ENCODE measurements at regions not wholly inside any gene's neighbourhood (a gene's known extent, or its start where the extent isn't known, plus 50 kb on each side); places are given as distances from the start of the nearest gene placed in this dataset.
"Not testable (repeated sequence)": the region's sequence is repeated elsewhere in the genome, so short reads cannot be mapped to it uniquely, and the experiment has no call there.

DNA sequence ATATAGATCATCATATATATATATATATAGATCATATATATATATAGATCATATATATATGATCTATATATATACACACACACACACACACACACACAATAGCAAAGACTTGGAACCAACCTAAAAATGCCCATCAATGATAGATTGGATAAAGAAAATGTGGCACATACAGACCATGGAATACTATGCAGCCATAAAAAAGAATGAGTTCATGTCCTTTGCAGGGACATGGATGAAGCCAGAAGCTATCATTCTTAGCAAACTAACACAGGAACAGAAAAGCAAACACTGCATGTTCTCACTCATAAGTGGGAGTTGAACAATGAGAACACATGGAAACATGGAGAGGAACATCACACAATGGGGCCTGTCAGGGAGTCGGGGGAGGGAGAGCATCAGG lies 285.6 kb upstream of the FN1 start:
- H3K9me3 Mint-ChIP-seq; H3K4me3 Mint-ChIP-seq; H3K27me3 Mint-ChIP-seq; H3K4me1 Mint-ChIP-seq; H3K27ac Mint-ChIP-seq; H3K36me3 Mint-ChIP-seq (ENCODE audit: low read depth); DNase-seq; intact Hi-C loops (cut with micrococcal nuclease): not testable (repeated sequence)

DNA sequence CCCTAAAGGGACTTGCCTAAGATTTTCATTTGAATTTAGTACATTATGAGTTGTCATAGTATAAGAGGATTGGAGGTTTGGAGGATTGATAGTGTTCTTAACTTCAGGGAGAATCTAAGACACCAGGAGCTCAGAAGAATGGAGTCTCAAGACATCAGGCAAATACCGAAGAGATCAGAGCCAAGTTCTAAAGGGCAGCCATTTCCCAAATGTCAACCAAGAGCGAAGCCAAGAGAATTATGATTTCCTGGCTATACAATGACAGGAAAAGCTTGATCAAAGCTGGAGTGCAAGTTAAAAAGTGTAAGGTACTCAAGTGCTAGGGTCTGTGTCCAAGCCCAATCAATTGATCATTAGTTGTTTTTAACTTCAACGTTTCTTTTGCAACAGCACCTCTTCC lies 283.0 kb upstream of the FN1 start:
- intact Hi-C loops (cut with micrococcal nuclease) = no loop called here
- Mint-ChIP-seq H3K27ac (no peak overlapping the region), H3K4me1 (no peaks in the 10 kb centered on the region), H3K4me3 (no peak overlapping the region), H3K9me3 (peaks cover 4% of the 10 kb centered on the region), H3K36me3 (ENCODE audit: low read depth) (no peaks in the 10 kb centered on the region), H3K27me3 (no peaks in the 10 kb centered on the region)
- no peak for DNase-seq

DNA sequence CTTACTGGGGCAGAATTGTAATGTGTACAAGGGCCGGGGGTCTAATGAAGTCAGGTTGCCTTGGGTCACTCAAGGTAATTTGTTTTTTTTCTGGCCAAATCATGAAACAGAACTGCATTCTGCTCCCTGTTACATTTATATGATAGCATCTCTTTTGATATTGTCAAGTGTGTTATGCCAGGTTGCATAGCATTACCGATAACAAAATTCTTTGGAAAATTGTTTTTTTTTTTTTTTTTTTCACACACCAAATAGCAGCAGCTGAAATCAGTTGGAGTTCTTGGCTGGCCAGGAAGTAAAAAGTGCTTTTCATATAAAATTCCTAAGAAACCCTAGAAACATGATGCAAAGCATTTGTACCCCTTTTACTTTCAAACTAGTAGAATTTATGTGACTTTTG lies 282.6 kb upstream of the FN1 start:
- Mint-ChIP-seq H3K9me3 (peaks cover 4% of the 10 kb centered on the region), H3K4me3 (no peak overlapping the region), H3K27ac (no peak overlapping the region), H3K27me3 (no peaks in the 10 kb centered on the region), H3K36me3 (ENCODE audit: low read depth) (no peaks in the 10 kb centered on the region), H3K4me1 (no peaks in the 10 kb centered on the region)
- intact Hi-C loops (cut with micrococcal nuclease) = no loop called here
- DNase-seq = no peak

DNA sequence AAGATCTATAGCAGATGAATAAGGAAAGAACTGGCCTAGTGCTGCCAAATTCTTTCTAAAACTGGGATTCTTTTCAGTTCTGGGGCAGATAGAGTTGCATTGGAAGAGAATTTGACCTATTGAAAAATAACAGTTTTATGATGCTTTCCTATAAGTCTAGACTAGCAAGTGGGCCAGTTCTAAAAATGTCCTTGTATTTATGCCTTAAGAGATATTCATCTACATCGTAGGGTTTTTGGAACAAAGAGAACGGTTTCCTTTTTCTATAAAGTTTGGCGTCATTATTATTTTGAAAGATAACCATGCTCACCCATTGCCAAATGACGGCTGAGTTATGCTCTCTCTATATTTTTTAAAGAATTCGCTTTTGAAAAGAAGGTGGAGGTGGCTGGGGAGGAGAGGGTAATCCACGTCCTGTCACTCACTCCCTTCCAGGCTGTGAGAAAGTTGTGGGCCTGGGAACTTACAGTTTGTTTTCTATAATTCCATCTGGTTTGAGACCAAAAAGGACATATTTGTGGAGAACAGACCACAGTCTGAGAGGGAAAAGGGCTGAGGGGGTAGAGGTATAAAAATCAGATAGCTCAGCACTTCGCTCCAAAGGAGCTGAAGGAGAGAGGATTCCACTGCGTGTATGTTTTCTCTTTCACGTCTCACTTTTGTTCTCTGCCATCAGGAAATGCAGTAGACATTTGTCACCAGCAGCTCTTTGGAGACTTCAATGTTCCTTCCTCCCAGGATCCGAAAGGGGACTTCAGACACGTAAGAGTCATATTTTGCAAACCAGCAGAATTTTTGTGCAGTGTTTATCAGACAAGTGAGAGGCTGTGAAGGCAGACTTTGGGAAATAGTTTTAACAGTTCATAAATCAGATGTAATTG lies 281.9 kb upstream of the FN1 start:
- no peaks in the 10 kb centered on the region for H3K4me1 Mint-ChIP-seq
- H3K27ac Mint-ChIP-seq = no peak overlapping the region
- peaks cover 4% of the 10 kb centered on the region for H3K9me3 Mint-ChIP-seq
- DNase-seq = no peak
- no peaks in the 10 kb centered on the region for H3K27me3 Mint-ChIP-seq
- intact Hi-C loops (cut with micrococcal nuclease) = no loop called here
- H3K36me3 Mint-ChIP-seq (ENCODE audit: low read depth) = no peaks in the 10 kb centered on the region
- H3K4me3 Mint-ChIP-seq = no peak overlapping the region

DNA sequence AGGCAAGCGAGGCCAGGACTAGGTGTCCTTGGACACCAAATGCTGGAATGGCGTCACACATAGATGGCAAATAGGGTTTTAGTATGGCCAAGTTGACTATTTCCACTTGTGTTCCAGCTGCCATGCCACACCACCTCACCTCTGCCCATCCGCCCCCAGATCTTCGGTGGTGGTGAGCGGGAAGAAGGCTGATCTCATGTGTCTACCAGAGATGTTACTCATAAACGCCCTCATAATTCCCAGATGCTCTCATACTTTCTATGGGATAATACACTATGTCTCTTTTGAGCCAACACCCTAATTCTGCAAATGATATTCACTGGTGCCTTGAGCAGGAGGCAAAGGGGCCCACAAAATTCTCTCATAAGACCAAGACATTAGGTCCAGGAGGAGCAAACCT lies 281.1 kb upstream of the FN1 start:
- Mint-ChIP-seq H3K27ac (no peak overlapping the region), H3K4me1 (no peaks in the 10 kb centered on the region), H3K36me3 (ENCODE audit: low read depth) (no peaks in the 10 kb centered on the region), H3K9me3 (peaks cover 4% of the 10 kb centered on the region), H3K27me3 (peaks cover 3% of the 10 kb centered on the region), H3K4me3 (no peak overlapping the region)
- intact Hi-C loops (cut with micrococcal nuclease) = no loop called here
- DNase-seq = no peak

DNA sequence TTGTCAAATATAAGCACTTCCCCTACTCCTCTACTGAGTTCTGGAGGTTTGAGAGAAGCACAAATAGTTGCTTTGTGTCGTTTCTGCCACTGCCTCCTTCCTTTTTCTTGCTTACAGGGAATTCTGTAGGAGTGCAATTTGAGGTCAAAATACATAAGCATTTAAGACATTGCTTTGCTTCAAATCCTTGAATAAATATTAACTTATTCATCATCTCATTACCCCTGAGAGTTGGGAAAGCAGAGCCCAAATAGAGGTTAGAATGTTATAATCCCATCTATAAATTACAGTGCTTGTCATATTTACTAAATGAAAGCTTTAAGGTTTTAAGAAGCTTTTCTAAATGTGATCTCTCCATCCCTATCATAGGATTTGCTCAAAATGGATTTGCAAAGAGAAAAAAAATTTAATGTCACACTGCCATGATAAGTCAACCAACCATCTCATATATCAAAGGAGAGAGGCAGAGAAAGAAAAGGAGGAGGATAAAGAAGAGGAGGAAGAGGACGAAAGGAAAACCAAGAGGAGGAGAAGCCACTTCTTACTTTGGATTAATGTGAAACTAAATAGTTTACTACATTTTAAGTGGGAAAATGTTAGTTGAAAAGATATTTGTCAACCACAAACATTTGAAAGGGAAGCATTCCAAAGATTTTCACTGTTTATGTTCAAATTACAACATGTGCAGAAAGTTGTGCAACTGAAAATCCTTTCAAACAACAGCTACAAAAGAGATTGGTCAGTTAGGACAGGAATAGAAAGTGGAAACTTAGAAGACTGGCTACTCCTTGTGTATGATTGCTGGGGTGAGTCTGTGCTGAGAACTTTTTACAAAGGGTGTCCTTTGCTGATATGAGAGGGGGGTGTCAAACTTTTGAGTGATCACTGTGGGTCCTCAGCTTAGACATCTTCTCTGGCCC lies 277.3 kb upstream of the FN1 start:
- no peak overlapping the region for H3K4me3 Mint-ChIP-seq
- no peaks in the 10 kb centered on the region for H3K4me1 Mint-ChIP-seq
- peaks cover 3% of the 10 kb centered on the region for H3K27me3 Mint-ChIP-seq
- intact Hi-C loops (cut with micrococcal nuclease) = no loop called here
- no peak for DNase-seq
- H3K36me3 Mint-ChIP-seq (ENCODE audit: low read depth) = no peaks in the 10 kb centered on the region
- H3K27ac Mint-ChIP-seq = no peak overlapping the region
- H3K9me3 Mint-ChIP-seq = no peaks in the 10 kb centered on the region

DNA sequence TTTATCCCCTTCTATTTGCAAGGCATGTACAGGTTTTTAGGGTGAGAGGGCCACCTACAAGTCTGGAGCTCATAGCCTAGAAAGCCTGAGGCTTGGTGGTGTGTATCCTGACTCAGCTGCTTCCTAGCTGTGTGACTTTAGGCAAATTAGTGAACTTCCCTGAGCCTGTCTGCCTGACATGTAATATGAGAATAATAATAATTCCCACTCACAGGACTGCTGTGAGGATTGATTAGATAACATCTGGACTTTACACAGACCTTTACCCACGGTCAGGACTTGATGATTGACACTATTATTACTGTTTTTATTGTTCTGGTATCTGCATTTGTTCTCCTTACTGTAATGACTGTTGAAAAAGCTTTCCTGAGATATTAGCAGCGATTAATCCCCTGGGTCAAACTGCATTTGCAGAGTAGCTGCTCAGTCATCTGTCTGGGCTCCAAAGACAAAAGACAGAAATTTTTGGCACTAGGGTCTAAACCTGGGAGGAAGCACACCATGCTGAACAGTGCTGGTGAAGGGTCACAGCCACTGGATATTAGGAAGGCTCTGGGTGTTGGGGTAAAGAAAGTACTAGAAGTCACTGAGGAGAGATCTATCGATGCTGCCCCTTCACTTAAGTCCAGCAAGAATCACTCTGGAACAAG lies 276.5 kb upstream of the FN1 start:
- H3K9me3 Mint-ChIP-seq = no peaks in the 10 kb centered on the region
- H3K27ac Mint-ChIP-seq = no peak overlapping the region
- no peak for DNase-seq
- H3K27me3 Mint-ChIP-seq = peaks cover 3% of the 10 kb centered on the region
- H3K36me3 Mint-ChIP-seq (ENCODE audit: low read depth) = no peaks in the 10 kb centered on the region
- intact Hi-C loops (cut with micrococcal nuclease) = no loop called here
- no peak overlapping the region for H3K4me3 Mint-ChIP-seq
- H3K4me1 Mint-ChIP-seq = no peaks in the 10 kb centered on the region

DNA sequence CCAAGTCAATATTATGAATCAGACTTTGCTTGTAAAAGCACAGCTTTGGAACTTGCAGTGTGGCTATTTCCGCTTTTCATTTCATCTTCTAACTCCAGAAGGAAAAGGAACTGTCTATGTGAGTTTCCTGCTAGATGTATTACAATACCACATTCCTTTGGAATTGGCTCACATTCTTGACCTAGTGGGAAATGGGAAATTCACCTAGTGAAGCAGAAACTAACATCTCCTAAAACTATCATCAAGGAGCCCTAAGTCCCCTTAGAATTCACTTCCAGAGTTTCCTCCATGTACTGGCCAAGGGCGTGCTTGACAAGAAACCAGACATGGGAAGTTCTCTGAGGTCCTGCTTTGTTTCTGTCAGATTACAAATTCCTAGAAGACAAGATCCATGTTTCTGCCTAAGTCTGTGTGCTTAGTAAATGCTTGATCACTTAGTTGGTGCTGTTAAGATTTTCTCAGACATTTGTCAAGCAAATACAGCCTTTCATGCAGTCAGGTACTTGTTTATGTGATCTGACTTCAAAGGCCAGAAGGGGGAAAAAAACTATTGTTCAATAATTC lies 275.7 kb upstream of the FN1 start:
- Mint-ChIP-seq H3K27me3 (peaks cover 3% of the 10 kb centered on the region), H3K4me1 (no peaks in the 10 kb centered on the region), H3K9me3 (no peaks in the 10 kb centered on the region), H3K4me3 (no peak overlapping the region), H3K27ac (no peak overlapping the region), H3K36me3 (ENCODE audit: low read depth) (no peaks in the 10 kb centered on the region)
- no peak for DNase-seq
- intact Hi-C loops (cut with micrococcal nuclease) = no loop called here

DNA sequence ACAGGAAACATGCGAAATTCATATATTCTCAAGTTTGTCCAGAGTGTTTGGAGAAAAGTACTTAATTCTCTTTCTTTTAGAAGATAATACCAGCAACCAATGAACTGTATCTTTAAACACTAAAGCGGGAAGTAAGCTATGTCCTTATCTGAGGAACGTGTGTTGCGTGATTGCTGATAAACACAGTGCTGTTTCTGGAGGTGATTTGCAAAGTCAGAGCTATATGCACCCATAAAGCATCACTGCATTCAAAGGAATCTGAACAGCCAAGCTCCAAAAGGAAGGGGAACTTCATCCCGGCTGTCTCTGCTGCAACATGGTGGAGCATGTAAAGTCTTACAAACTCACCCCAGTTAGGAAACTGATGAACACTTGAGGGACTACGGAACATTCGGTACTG lies 271.7 kb upstream of the FN1 start:
- DNase-seq = no peak
- Mint-ChIP-seq H3K4me1 (no peaks in the 10 kb centered on the region), H3K4me3 (no peak overlapping the region), H3K36me3 (ENCODE audit: low read depth) (no peaks in the 10 kb centered on the region), H3K27ac (no peak overlapping the region), H3K9me3 (no peaks in the 10 kb centered on the region), H3K27me3 (peaks cover 3% of the 10 kb centered on the region)
- intact Hi-C loops (cut with micrococcal nuclease) = no loop called here

DNA sequence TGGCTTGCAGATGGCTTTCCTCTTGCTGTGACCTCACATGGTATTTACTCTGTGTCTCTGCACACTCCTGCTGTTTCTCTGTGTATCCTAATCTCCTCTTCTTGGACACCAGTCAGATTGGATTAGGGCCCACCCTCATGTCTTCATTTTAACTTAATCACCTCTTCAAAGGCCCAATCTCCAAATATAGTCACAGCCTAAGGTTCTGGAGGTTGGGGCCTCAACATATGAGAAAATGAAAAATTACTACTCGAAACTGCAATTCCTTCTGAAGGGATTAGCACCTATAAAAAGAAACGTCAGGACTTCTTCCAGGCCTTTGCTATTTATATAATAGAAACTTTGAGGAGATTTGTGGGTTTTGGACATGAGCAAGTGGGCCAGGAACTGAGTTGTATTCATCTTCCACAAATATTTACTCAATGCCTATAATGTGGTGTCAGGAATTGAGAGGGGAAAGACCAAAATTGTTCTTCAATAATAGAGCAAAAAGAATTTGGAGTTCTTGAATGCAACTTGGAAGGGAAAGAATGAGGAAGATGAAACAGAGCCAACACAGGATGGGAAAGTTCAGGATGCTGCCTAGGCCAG lies 270.0 kb upstream of the FN1 start:
- Mint-ChIP-seq H3K4me1 (no peaks in the 10 kb centered on the region), H3K27ac (no peak overlapping the region), H3K4me3 (no peak overlapping the region), H3K36me3 (ENCODE audit: low read depth) (no peaks in the 10 kb centered on the region), H3K9me3 (no peaks in the 10 kb centered on the region), H3K27me3 (no peaks in the 10 kb centered on the region)
- intact Hi-C loops (cut with micrococcal nuclease) = no loop called here
- DNase-seq = no peak

DNA sequence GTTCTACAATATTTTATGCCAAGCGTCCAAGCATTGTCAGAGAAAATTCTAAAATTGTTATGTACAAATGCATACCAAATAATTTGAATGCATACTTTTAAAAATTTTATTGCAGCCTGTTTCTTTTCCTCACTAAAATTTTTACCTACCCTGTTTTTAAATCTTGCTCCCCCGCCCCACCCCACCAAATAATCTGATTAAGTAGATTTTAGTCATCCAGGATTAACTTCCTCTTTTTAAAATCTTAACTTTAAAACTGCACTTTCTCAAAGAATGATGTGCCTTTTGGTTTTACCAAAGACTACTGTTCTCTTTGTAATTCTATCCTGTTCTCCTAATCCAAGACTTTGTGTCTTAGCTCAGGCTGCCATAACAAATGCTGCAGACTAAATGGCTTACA lies 269.4 kb upstream of the FN1 start:
- no peak overlapping the region for H3K4me3 Mint-ChIP-seq
- H3K4me1 Mint-ChIP-seq = no peaks in the 10 kb centered on the region
- no peaks in the 10 kb centered on the region for H3K9me3 Mint-ChIP-seq
- intact Hi-C loops (cut with micrococcal nuclease) = no loop called here
- no peak overlapping the region for H3K27ac Mint-ChIP-seq
- no peaks in the 10 kb centered on the region for H3K36me3 Mint-ChIP-seq (ENCODE audit: low read depth)
- H3K27me3 Mint-ChIP-seq = no peaks in the 10 kb centered on the region
- no peak for DNase-seq

DNA sequence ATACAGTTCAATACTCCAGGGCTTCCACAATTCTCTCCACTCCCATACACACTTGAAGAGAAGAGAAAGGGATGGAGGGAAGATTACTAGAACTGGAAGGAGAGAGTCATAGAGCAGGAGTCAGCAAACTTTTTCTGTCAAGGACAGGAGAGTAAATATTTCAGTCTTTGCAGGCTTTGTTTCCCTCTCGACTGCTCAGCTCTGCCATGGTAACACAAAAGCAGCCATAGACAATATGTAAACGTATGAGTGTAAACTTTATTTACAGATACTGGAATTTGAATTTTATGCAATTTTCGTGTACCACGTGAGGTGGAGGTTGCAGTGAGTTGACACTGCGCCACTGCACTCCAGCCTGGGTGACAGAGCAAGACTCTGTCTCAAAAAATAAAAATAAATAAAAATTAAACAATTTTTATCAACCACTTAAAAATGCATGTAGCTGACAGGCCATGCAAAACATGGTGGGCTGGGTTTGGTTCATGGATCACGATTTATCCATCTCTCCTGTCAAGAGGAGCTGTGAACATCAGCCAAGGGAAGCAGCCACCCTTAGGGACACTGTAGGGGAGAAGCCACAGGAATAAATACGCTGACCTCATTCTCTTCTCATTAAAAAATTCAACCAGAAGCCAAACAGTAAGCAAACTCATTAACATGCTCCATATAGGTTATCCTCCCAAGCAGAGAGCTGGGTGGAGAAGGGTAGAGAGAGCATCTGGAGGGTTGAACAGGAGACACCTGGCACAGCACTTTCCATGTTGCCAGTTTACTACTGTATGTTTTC lies 266.4 kb upstream of the FN1 start:
- Mint-ChIP-seq H3K27ac (no peak overlapping the region), H3K4me1 (no peaks in the 10 kb centered on the region)

More for the DNA sequence above, 266.4 kb upstream of the FN1 start:
- H3K9me3 Mint-ChIP-seq = no peaks in the 10 kb centered on the region
- intact Hi-C loops (cut with micrococcal nuclease) = no loop called here
- H3K27me3 Mint-ChIP-seq = no peaks in the 10 kb centered on the region
- DNase-seq = no peak
- H3K36me3 Mint-ChIP-seq (ENCODE audit: low read depth) = no peaks in the 10 kb centered on the region
- no peak overlapping the region for H3K4me3 Mint-ChIP-seq

Measured in activated CD4-positive, alpha-beta T cell treated with anti-CD3 and anti-CD28 coated beads, Interleukin-2, amount 10 ng/mL, durations not matched to agents 24 days and 14 days (primary cell).